Caco-2 (cell line): ENCODE measurements at regions not wholly inside any gene's neighbourhood (a gene's known extent, or its start where the extent isn't known, plus 50 kb on each side); places are given as distances from the start of the nearest gene placed in this dataset.

Experiments
- BruUV-seq: library from RNA; stranded (reverse); fragments of 400-500 nt; replicated peaks from 2 replicates; lab custom pipeline; 2021; lab: Mats Ljungman, UMichigan
- CTCF ChIA-PET: fragments of 300-600 bp; sonication (Branson Sonifier 250); formaldehyde crosslinking; loops from one replicate; lab custom pipeline; 2022; ENCODE audit warnings: antibody characterized with exemption; lab: Charles Lee
- POLR2A ChIA-PET: fragments of 300-600 bp; sonication (Branson Sonifier 250); formaldehyde crosslinking; loops from one replicate; lab custom pipeline; 2022; ENCODE audit warnings: antibody characterized with exemption; lab: Charles Lee
- DNase-seq, 2 experiments: peaks; one replicate each; pipeline versions ENCODE4 v3.0.0 to v3.0.0-alpha.2; 2020 to 2022
- H3K27me3 ChIP-seq: replicated peaks from 2 replicates; pipeline ENCODE4 v1.6.0; 2011; ENCODE audit warnings: low read length; ENCODE audit not compliant: control insufficient read depth, insufficient read depth
- H3K36me3 ChIP-seq: 2 replicates; pipeline ENCODE4 v1.5.1; 2011; ENCODE audit warnings: low read length; ENCODE audit not compliant: control insufficient read depth, insufficient read depth
- H3K4me1 ChIP-seq: fragments of 250-450 bp; sonication (Bioruptor Pico); 2 replicates; pipeline ENCODE4 v1.5.1; 2020; ENCODE audit warnings: mild to moderate bottlenecking
- H3K4me3 ChIP-seq: 2 replicates; pipeline ENCODE4 v1.5.1; 2011; ENCODE audit warnings: low read depth, mild to moderate bottlenecking, control low read depth, low read length
- H3K9me3 ChIP-seq: fragments of 250-450 bp; sonication (Bioruptor Pico); 2 replicates; pipeline ENCODE4 v1.5.1; 2020; ENCODE audit warnings: mild to moderate bottlenecking, moderate library complexity
- H3K27ac Mint-ChIP-seq: one replicate; pipeline ENCODE4 v1.8.0; 2022; ENCODE audit warnings: mixed read lengths; ENCODE audit not compliant: unreplicated experiment
- H3K27me3 Mint-ChIP-seq: one replicate; pipeline ENCODE4 v1.8.0; 2022; ENCODE audit warnings: mixed read lengths; ENCODE audit not compliant: insufficient read depth, unreplicated experiment
- H3K36me3 Mint-ChIP-seq: one replicate; pipeline ENCODE4 v1.8.0; 2022; ENCODE audit warnings: mild to moderate bottlenecking, mixed read lengths; ENCODE audit not compliant: insufficient read depth, unreplicated experiment
- H3K4me1 Mint-ChIP-seq: one replicate; pipeline ENCODE4 v1.8.0; 2022; ENCODE audit warnings: low read depth, mixed read lengths; ENCODE audit not compliant: unreplicated experiment
- H3K4me3 Mint-ChIP-seq: one replicate; pipeline ENCODE4 v1.8.0; 2022; ENCODE audit warnings: mild to moderate bottlenecking, moderate library complexity, mixed read lengths; ENCODE audit not compliant: unreplicated experiment
- H3K9me3 Mint-ChIP-seq: one replicate; pipeline ENCODE4 v1.8.0; 2022; ENCODE audit warnings: mixed read lengths; ENCODE audit not compliant: unreplicated experiment
- intact Hi-C: fragments of 100-400 bp; cut with micrococcal nuclease; formaldehyde crosslinking; loops from one replicate; pipeline ENCODE4 v1.10.0; 2022; ENCODE audit not compliant: unreplicated experiment
- TF ChIP-seq, protein P1 (sequence below), 2 experiments: fragments of 200-600 bp in 1 of 2; IDR thresholded peaks; 1 replicate in 1 of 2; 2 replicates in 1 of 2; pipeline versions ENCODE4 v1.5.1 to v1.8.0; 2011 to 2022; ENCODE audit warnings: antibody characterized with exemption in 1 of 2, control low read depth in 1 of 2, inconsistent platforms in 1 of 2, low read depth in 1 of 2, low read length in 1 of 2, mild to moderate bottlenecking in 1 of 2, moderate library complexity in 1 of 2; ENCODE audit not compliant: insufficient read depth in 1 of 2, severe bottlenecking in 1 of 2, unreplicated experiment in 1 of 2

GRCh38 chr22:49503896-49504521 lies 323.7 kb downstream of the BRD1 start:
- Mint-ChIP-seq H3K9me3 (no peaks in the 10 kb centered on the region), H3K27ac (no peak overlapping the region)

GRCh38 chr22:49503321-49503720 lies 324.4 kb downstream of the BRD1 start:
- ChIA-PET CTCF (no interaction called here), POLR2A (no interaction called here)
- Mint-ChIP-seq H3K27me3 (no peaks in the 10 kb centered on the region), H3K4me1 (peaks cover 5% of the 10 kb centered on the region), H3K4me3 (no peak overlapping the region), H3K36me3 (no peaks in the 10 kb centered on the region), H3K9me3 (no peaks in the 10 kb centered on the region), H3K27ac (no peak overlapping the region)
- H3K9me3 ChIP-seq, result peaks cover 8% of the 10 kb centered on the region; the same call in 1 of the 2 replicates
- H3K4me1 ChIP-seq, result peaks cover 16% of the 10 kb centered on the region
- H3K4me3 ChIP-seq, result no peak overlapping the region
- H3K36me3 ChIP-seq, result no peaks in the 10 kb centered on the region
- no peaks in the 10 kb centered on the region for H3K27me3 ChIP-seq
- TF ChIP-seq, protein P1, sequence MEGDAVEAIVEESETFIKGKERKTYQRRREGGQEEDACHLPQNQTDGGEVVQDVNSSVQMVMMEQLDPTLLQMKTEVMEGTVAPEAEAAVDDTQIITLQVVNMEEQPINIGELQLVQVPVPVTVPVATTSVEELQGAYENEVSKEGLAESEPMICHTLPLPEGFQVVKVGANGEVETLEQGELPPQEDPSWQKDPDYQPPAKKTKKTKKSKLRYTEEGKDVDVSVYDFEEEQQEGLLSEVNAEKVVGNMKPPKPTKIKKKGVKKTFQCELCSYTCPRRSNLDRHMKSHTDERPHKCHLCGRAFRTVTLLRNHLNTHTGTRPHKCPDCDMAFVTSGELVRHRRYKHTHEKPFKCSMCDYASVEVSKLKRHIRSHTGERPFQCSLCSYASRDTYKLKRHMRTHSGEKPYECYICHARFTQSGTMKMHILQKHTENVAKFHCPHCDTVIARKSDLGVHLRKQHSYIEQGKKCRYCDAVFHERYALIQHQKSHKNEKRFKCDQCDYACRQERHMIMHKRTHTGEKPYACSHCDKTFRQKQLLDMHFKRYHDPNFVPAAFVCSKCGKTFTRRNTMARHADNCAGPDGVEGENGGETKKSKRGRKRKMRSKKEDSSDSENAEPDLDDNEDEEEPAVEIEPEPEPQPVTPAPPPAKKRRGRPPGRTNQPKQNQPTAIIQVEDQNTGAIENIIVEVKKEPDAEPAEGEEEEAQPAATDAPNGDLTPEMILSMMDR (IDR thresholded peaks at IDR 0.05; ENCODE audit: insufficient read depth in 1 of 2, low read depth in 1 of 2, low read length in 1 of 2, severe bottlenecking in 1 of 2, unreplicated experiment in 1 of 2), result no peak
- intact Hi-C loops, result no loop called here
- DNase-seq, result no peak
- no TSS peak for BruUV-seq

More at GRCh38 chr22:49503896-49504521, 323.7 kb downstream of the BRD1 start:
- peaks cover 16% of the 10 kb centered on the region for H3K4me1 ChIP-seq
- no peak overlapping the region for H3K4me3 Mint-ChIP-seq
- no peak for DNase-seq
- no peaks in the 10 kb centered on the region for H3K36me3 ChIP-seq
- CTCF ChIA-PET, result no interaction called here
- no peaks in the 10 kb centered on the region for H3K36me3 Mint-ChIP-seq
- H3K4me1 Mint-ChIP-seq, result peaks cover 5% of the 10 kb centered on the region
- no peaks in the 10 kb centered on the region for H3K27me3 Mint-ChIP-seq
- no peak overlapping the region for H3K4me3 ChIP-seq
- peaks cover 2% of the 10 kb centered on the region; the same call in 1 of the 2 replicates for H3K9me3 ChIP-seq
- no peaks in the 10 kb centered on the region for H3K27me3 ChIP-seq
- POLR2A ChIA-PET, result no interaction called here
- TF ChIP-seq, protein P1 (IDR thresholded peaks at IDR 0.05; ENCODE audit: insufficient read depth in 1 of 2, low read depth in 1 of 2, low read length in 1 of 2, severe bottlenecking in 1 of 2, unreplicated experiment in 1 of 2), result no peak
- intact Hi-C loops, result no loop called here
- no TSS peak for BruUV-seq

GRCh38 chr22:49502126-49502826 lies 325.4 kb downstream of the BRD1 start:
- Mint-ChIP-seq H3K4me3 (peak overlapping the region; percentile 35), H3K9me3 (no peaks in the 10 kb centered on the region), H3K36me3 (no peaks in the 10 kb centered on the region), H3K27me3 (no peaks in the 10 kb centered on the region), H3K27ac (peak overlapping the region; percentile 40), H3K4me1 (peaks cover 5% of the 10 kb centered on the region)
- peaks cover 9% of the 10 kb centered on the region for H3K9me3 ChIP-seq
- intact Hi-C loops, result no loop called here
- TF ChIP-seq, protein P1 (IDR thresholded peaks at IDR 0.05; ENCODE audit: insufficient read depth in 1 of 2, low read depth in 1 of 2, low read length in 1 of 2, severe bottlenecking in 1 of 2, unreplicated experiment in 1 of 2), result no peak
- no peaks in the 10 kb centered on the region for H3K36me3 ChIP-seq
- ChIA-PET CTCF (interaction anchor here (0.6 kb wide), 1 partner anchor 71 kb away, joined by 5 read pairs; no protein-coding TSS in a partner anchor), POLR2A (no interaction called here)
- peak; percentile 25 to 51 for DNase-seq
- H3K4me1 ChIP-seq, result peaks cover 16% of the 10 kb centered on the region
- BruUV-seq, result no TSS peak
- no peak overlapping the region for H3K4me3 ChIP-seq
- no peaks in the 10 kb centered on the region for H3K27me3 ChIP-seq
